OCI-LY1 (cell line): ENCODE measurements at regions not wholly inside any gene's neighbourhood (a gene's known extent, or its start where the extent isn't known, plus 50 kb on each side); places are given as distances from the start of the nearest gene placed in this dataset.

Experiments used
- H2AFZ ChIP-seq: fragments of 200-600 bp; sonication (generic), shearing (Covaris generic); 2 replicates; pipeline ENCODE4 v1.6.0; 2014; ENCODE audit warnings: antibody characterized with exemption, mild to moderate bottlenecking, low read length
- H3F3A ChIP-seq: fragments of 200-600 bp; sonication (generic), shearing (Covaris generic); 2 replicates; pipeline ENCODE4 v1.6.0; 2014; ENCODE audit warnings: mild to moderate bottlenecking, antibody characterized with exemption, low read length, moderate library complexity; ENCODE audit not compliant: insufficient read depth
- H3K27ac ChIP-seq: fragments of 200-600 bp; sonication (generic); 2 replicates; pipeline ENCODE4 v1.5.1; 2014; ENCODE audit warnings: low read length, mixed run types, mild to moderate bottlenecking, low read depth; ENCODE audit not compliant: poor library complexity, severe bottlenecking
- H3K27me3 ChIP-seq: fragments of 200-600 bp; sonication (generic); 2 replicates; pipeline ENCODE4 v1.6.0; 2014; ENCODE audit warnings: antibody characterized with exemption, mild to moderate bottlenecking, low read length, moderate library complexity; ENCODE audit not compliant: insufficient read depth
- H3K36me3 ChIP-seq: fragments of 200-600 bp; sonication (generic); 2 replicates; pipeline ENCODE4 v1.6.1; 2014; ENCODE audit warnings: mild to moderate bottlenecking, antibody characterized with exemption, low read length, moderate library complexity, mixed read lengths; ENCODE audit not compliant: insufficient read depth
- H3K4me1 ChIP-seq: fragments of 200-600 bp; sonication (generic); 2 replicates; pipeline ENCODE4 v1.5.1; 2014; ENCODE audit warnings: mild to moderate bottlenecking, low read length, moderate library complexity; ENCODE audit not compliant: insufficient read depth, severe bottlenecking
- H3K4me2 ChIP-seq: fragments of 200-600 bp; sonication (generic), shearing (Covaris generic); 2 replicates; pipeline ENCODE4 v1.6.1; 2014; ENCODE audit warnings: low read length
- H3K4me3 ChIP-seq: fragments of 200-600 bp; sonication (generic); 2 replicates; pipeline ENCODE4 v1.5.1; 2014; ENCODE audit warnings: low read length, low read depth, mild to moderate bottlenecking, mixed read lengths; ENCODE audit not compliant: poor library complexity, severe bottlenecking
- H3K79me2 ChIP-seq: fragments of 200-600 bp; shearing (Covaris generic); 2 replicates; pipeline ENCODE4 v1.6.1; 2016; ENCODE audit warnings: mixed run types, low read length, mixed read lengths; ENCODE audit not compliant: insufficient read depth
- H3K9ac ChIP-seq: fragments of 200-600 bp; sonication (generic), shearing (Covaris generic); 2 replicates; pipeline ENCODE4 v1.6.1; 2014; ENCODE audit warnings: mild to moderate bottlenecking, low read length, mixed read lengths
- H3K9me2 ChIP-seq: fragments of 200-600 bp; sonication (generic), shearing (Covaris generic); 2 replicates; pipeline ENCODE4 v1.6.1; 2014; ENCODE audit warnings: low read depth, mild to moderate bottlenecking, low read length, mixed read lengths
- H3K9me3 ChIP-seq: fragments of 200-600 bp; shearing (Covaris generic); 2 replicates; pipeline ENCODE4 v1.6.1; 2014; ENCODE audit warnings: low read length, mixed read lengths
- H4K20me1 ChIP-seq: fragments of 200-600 bp; sonication (generic), shearing (Covaris generic); 2 replicates; pipeline ENCODE4 v1.6.0; 2016; ENCODE audit warnings: mild to moderate bottlenecking, low read length; ENCODE audit not compliant: insufficient read depth
- EZH2 ChIP-seq: fragments of 200-600 bp; sonication (generic), shearing (Covaris generic); IDR thresholded peaks from 2 replicates; pipeline ENCODE4 v1.8.0; 2017; ENCODE audit warnings: borderline replicate concordance, mixed run types, mild to moderate bottlenecking, antibody characterized with exemption, low read length, moderate library complexity, mixed read lengths
- TF ChIP-seq, protein P1 (sequence below): fragments of 200-600 bp; sonication (generic), shearing (Covaris generic); IDR thresholded peaks from 2 replicates; pipeline ENCODE4 v1.5.1; 2017; ENCODE audit warnings: mild to moderate bottlenecking, antibody characterized with exemption, low read length, moderate library complexity, mixed read lengths

DNA sequence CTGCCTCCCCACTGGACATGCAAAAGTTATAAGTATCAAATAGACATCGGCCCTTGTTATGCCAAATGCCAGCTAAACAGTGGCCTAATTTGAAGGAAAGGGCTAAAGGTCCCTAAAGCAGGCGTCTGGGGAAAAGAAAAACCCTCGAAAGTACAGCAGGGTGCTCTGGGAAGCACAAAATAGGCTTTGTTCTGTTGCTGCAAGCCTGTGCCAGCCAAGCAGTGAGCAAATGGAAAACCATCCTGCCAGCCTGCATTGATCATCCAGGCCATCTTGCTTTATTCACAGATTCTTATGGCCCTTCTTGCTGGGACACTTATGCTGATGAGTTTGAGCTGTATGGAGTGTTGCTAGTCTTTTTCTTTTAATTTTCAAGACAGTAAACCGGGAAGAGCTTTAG, 62.2 kb upstream of the PLEKHG1 start:
- no peak overlapping the region for H3K4me2 ChIP-seq
- no peak overlapping the region for H3K4me3 ChIP-seq

DNA sequence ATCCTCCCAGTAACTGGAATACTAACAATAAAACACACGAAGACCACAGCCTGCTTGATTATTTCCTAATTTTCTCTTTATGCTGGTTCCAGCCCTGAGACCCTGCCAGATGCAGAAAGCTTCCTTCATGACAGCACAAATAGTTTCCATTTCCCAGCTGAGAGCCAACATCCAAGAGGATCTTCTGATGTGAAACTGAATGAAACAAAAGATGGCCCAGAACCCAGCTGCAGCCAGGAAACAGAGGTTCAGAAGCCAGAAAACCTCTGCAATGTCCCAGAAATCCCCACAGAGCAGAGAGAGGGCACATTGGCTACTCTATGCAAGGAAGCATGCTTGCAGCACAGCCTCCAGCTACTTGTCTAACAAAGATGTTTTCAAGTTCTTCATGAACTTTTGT, 61.8 kb upstream of the PLEKHG1 start:
- Histone ChIP-seq H3K27ac (no peak overlapping the region), H2AFZ (no peak overlapping the region), H3K4me2 (no peak overlapping the region), H3K9me3 (peaks cover 5% of the 10 kb centered on the region; the same call in 1 of the 2 replicates), H3K27me3 (peaks cover 3% of the 10 kb centered on the region; the same call in 1 of the 2 replicates), H3K36me3 (no peaks in the 10 kb centered on the region; the same call in 1 of the 2 replicates), H3K4me3 (no peak overlapping the region), H3K4me1 (no peaks in the 10 kb centered on the region), H4K20me1 (no peaks in the 10 kb centered on the region), H3K79me2 (no peaks in the 10 kb centered on the region), H3F3A (no peaks in the 10 kb centered on the region), H3K9me2 (no peaks in the 10 kb centered on the region), H3K9ac (no peak overlapping the region)
- TF ChIP-seq EZH2: no peak
- TF ChIP-seq, protein P1, sequence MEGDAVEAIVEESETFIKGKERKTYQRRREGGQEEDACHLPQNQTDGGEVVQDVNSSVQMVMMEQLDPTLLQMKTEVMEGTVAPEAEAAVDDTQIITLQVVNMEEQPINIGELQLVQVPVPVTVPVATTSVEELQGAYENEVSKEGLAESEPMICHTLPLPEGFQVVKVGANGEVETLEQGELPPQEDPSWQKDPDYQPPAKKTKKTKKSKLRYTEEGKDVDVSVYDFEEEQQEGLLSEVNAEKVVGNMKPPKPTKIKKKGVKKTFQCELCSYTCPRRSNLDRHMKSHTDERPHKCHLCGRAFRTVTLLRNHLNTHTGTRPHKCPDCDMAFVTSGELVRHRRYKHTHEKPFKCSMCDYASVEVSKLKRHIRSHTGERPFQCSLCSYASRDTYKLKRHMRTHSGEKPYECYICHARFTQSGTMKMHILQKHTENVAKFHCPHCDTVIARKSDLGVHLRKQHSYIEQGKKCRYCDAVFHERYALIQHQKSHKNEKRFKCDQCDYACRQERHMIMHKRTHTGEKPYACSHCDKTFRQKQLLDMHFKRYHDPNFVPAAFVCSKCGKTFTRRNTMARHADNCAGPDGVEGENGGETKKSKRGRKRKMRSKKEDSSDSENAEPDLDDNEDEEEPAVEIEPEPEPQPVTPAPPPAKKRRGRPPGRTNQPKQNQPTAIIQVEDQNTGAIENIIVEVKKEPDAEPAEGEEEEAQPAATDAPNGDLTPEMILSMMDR: no peak

More for the DNA sequence above, 62.2 kb upstream of the PLEKHG1 start:
- Histone ChIP-seq H2AFZ (no peak overlapping the region), H3K9ac (no peak overlapping the region), H3K27me3 (peaks cover 3% of the 10 kb centered on the region; the same call in 1 of the 2 replicates), H3K4me1 (no peaks in the 10 kb centered on the region), H3K9me3 (peaks cover 5% of the 10 kb centered on the region; the same call in 1 of the 2 replicates), H3K36me3 (no peaks in the 10 kb centered on the region; the same call in 1 of the 2 replicates), H3K79me2 (no peaks in the 10 kb centered on the region), H3K27ac (no peak overlapping the region), H3F3A (no peaks in the 10 kb centered on the region), H4K20me1 (no peaks in the 10 kb centered on the region), H3K9me2 (no peaks in the 10 kb centered on the region)
- no peak for TF ChIP-seq EZH2
- TF ChIP-seq, protein P1: no peak

DNA sequence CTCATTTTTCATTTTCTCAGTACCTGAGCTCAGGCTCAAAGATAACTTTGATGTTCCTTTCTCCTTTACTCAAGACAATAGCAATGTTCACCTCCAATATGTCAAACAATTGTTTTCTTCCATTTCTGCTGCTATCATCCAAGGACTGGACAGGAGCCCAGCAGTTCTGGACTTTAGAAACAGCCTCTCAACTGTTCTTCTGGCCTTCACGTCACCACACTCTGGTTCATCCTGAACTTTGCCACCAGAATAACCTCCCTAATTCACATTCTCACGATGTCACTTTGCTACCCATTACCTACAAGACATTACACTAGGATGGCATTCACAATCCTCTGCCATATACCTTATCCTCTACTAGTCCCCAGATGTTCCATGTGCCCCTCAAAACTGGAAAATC, 60.6 kb upstream of the PLEKHG1 start:
- Histone ChIP-seq H3F3A (no peaks in the 10 kb centered on the region), H4K20me1 (no peaks in the 10 kb centered on the region), H3K9ac (no peak overlapping the region), H3K4me2 (no peak overlapping the region), H3K27me3 (peaks cover 3% of the 10 kb centered on the region; the same call in 1 of the 2 replicates), H3K4me1 (no peaks in the 10 kb centered on the region), H2AFZ (no peak overlapping the region), H3K27ac (no peak overlapping the region), H3K36me3 (no peaks in the 10 kb centered on the region; the same call in 1 of the 2 replicates), H3K79me2 (no peaks in the 10 kb centered on the region), H3K9me3 (peaks cover 5% of the 10 kb centered on the region; the same call in 1 of the 2 replicates), H3K4me3 (no peak overlapping the region), H3K9me2 (no peaks in the 10 kb centered on the region)
- TF ChIP-seq, protein P1: no peak
- no peak for TF ChIP-seq EZH2
